ENCODE measurements at regions not wholly inside any gene's neighbourhood (a gene's known extent, or its start where the extent isn't known, plus 50 kb on each side); places are given as distances from the start of the nearest gene placed in this dataset.

DNA sequence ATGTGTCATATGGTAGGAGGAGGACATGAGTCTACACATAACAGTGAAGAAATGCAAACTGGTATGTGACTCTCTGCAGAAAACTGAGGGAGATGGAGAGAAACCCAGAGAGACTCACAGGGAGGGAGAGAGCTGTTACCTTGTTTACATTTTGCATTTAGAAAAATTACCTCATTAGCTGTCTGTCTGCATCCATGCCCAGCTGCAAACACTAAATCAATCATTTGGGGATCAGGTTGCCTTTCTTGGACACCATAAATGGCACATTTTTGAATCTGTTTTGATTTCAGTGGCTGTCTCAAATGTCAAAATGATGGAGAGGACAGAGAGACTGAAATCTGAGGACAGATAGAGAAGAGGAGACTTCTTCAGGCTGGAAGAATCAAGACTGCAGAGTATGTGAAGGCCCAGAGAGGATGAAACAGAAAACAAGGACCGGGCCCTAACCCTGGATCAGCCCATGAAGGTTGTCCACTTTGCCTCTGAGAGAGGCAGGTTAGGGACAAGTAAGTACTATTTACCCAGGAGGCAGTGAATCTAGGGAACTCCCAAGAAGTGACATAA, 92.2 kb downstream of the UNC5CL start:
- FAIRE-seq = no peak
- Histone ChIP-seq H3K79me2 (ENCODE audit: control insufficient read depth, insufficient read depth, low read length) (no peaks in the 10 kb centered on the region), H2AFZ (ENCODE audit: control insufficient read depth, low read length) (no peak overlapping the region), H3K9me1 (ENCODE audit: control insufficient read depth, extremely low read depth, insufficient read depth, low read length) (no peaks in the 10 kb centered on the region), H3K4me1 (ENCODE audit: control insufficient read depth, extremely low read depth, insufficient read depth, low read length) (peaks cover 36% of the 10 kb centered on the region), H3K4me2 (ENCODE audit: control insufficient read depth, extremely low read depth, insufficient read depth, low read depth, low read length) (no peak overlapping the region), H4K20me1 (ENCODE audit: control insufficient read depth, extremely low read depth, insufficient read depth, low read length) (no peaks in the 10 kb centered on the region), H3K27ac (ENCODE audit: control insufficient read depth, insufficient read depth, low read length) (no peak overlapping the region), H3K9me3 (ENCODE audit: control insufficient read depth, low read depth, low read length) (no peaks in the 10 kb centered on the region), H3K9ac (ENCODE audit: control insufficient read depth, extremely low read depth, insufficient read depth, low read length) (no peak overlapping the region), H3K36me3 (ENCODE audit: control insufficient read depth in 2 of 2, extremely low read depth in 1 of 2, insufficient read depth in 2 of 2, low read length in 2 of 2) (no peaks in the 10 kb centered on the region), H3K4me3 (ENCODE audit: control insufficient read depth in 2 of 3, extremely low read depth in 1 of 3, insufficient read depth in 2 of 3, low read depth in 1 of 3, low read length in 3 of 3) (no peak overlapping the region), H3K27me3 (ENCODE audit: control insufficient read depth, extremely low read depth, insufficient read depth, low read length) (no peaks in the 10 kb centered on the region)
- dilution Hi-C loops (cut with MboI; ENCODE audit: extremely low pct_ligation_motif_present, low sequenced_read_pairs) = no loop called here
- DNase-seq (ENCODE audit: low read depth, low spot score) = no peak
- no peak for TF ChIP-seq CTCF (optimal IDR thresholded peaks at IDR 0.05 in 1 of 3, IDR thresholded peaks at IDR 0.05 in 1 of 3, conservative IDR thresholded peaks at IDR 0.05 in 1 of 3; ENCODE audit: extremely low read depth in 1 of 3, insufficient read depth in 2 of 3, low read length in 3 of 3)
- no peak for TF ChIP-seq EZH2 (IDR thresholded peaks at IDR 0.05; ENCODE audit: low read length)

GRCh38 chr6:40937491-40937890, 101.5 kb downstream of the UNC5CL start:
- dilution Hi-C loops (cut with MboI; ENCODE audit: extremely low pct_ligation_motif_present, low sequenced_read_pairs) = no loop called here
- no peaks in the 10 kb centered on the region for H3K27me3 ChIP-seq (ENCODE audit: control insufficient read depth, extremely low read depth, insufficient read depth, low read length)
- FAIRE-seq (peak; percentile 23), DNase-seq (ENCODE audit: low read depth, low spot score) (no peak)
- H3K36me3 ChIP-seq (ENCODE audit: control insufficient read depth in 2 of 2, extremely low read depth in 1 of 2, insufficient read depth in 2 of 2, low read length in 2 of 2) = no peaks in the 10 kb centered on the region
- H4K20me1 ChIP-seq (ENCODE audit: control insufficient read depth, extremely low read depth, insufficient read depth, low read length) = no peaks in the 10 kb centered on the region
- H3K9ac ChIP-seq (ENCODE audit: control insufficient read depth, extremely low read depth, insufficient read depth, low read length) = peak overlapping the region; percentile 28
- H3K27ac ChIP-seq (ENCODE audit: control insufficient read depth, insufficient read depth, low read length) = peak overlapping the region; percentile 46
- H3K4me1 ChIP-seq (ENCODE audit: control insufficient read depth, extremely low read depth, insufficient read depth, low read length) = peaks cover 20% of the 10 kb centered on the region
- H3K4me2 ChIP-seq (ENCODE audit: control insufficient read depth, extremely low read depth, insufficient read depth, low read depth, low read length) = peak overlapping the region; percentile 47
- H2AFZ ChIP-seq (ENCODE audit: control insufficient read depth, low read length) = peak overlapping the region; percentile 8
- H3K9me3 ChIP-seq (ENCODE audit: control insufficient read depth, low read depth, low read length) = no peaks in the 10 kb centered on the region
- H3K79me2 ChIP-seq (ENCODE audit: control insufficient read depth, insufficient read depth, low read length) = no peaks in the 10 kb centered on the region
- TF ChIP-seq EZH2 (IDR thresholded peaks at IDR 0.05; ENCODE audit: low read length) = no peak
- no peak for TF ChIP-seq CTCF (optimal IDR thresholded peaks at IDR 0.05 in 1 of 3, IDR thresholded peaks at IDR 0.05 in 1 of 3, conservative IDR thresholded peaks at IDR 0.05 in 1 of 3; ENCODE audit: extremely low read depth in 1 of 3, insufficient read depth in 2 of 3, low read length in 3 of 3)
- no peak overlapping the region for H3K4me3 ChIP-seq (ENCODE audit: control insufficient read depth in 2 of 3, extremely low read depth in 1 of 3, insufficient read depth in 2 of 3, low read depth in 1 of 3, low read length in 3 of 3)
- H3K9me1 ChIP-seq (ENCODE audit: control insufficient read depth, extremely low read depth, insufficient read depth, low read length) = no peaks in the 10 kb centered on the region
